Stomach (tissue), 4 donors: ENCODE measurements at regions not wholly inside any gene's neighbourhood (a gene's known extent, or its start where the extent isn't known, plus 50 kb on each side); places are given as distances from the start of the nearest gene placed in this dataset.

Experiments used
- CTCF ChIP-seq, 7 experiments: fragments of 450-650 bp in 4 of 7; fragments of 200-600 bp in 3 of 7; sonication (generic) in 3 of 7; IDR thresholded peaks; one replicate each; pipeline ENCODE4 v1.5.1; 2016 to 2019; ENCODE audit warnings: antibody characterized with exemption in 7 of 7, control low read depth in 2 of 7, mild to moderate bottlenecking in 1 of 7
- EP300 ChIP-seq: sonication (generic); formaldehyde crosslinking; IDR thresholded peaks from one replicate; pipeline ENCODE4 v1.6.1; 2017; ENCODE audit warnings: antibody characterized with exemption
- POLR2A ChIP-seq, 4 donors: fragments of 450-650 bp; IDR thresholded peaks; one replicate each; pipeline ENCODE4 v1.6.1; 2016; ENCODE audit warnings: antibody characterized with exemption in 4 of 4, control low read depth in 2 of 4, mild to moderate bottlenecking in 1 of 4, moderate library complexity in 1 of 4
- POLR2AphosphoS5 ChIP-seq, 3 donors: sonication (generic); formaldehyde crosslinking; IDR thresholded peaks; one replicate each; pipeline ENCODE4 v1.6.1; 2016; ENCODE audit warnings: antibody characterized with exemption in 3 of 3

DNA sequence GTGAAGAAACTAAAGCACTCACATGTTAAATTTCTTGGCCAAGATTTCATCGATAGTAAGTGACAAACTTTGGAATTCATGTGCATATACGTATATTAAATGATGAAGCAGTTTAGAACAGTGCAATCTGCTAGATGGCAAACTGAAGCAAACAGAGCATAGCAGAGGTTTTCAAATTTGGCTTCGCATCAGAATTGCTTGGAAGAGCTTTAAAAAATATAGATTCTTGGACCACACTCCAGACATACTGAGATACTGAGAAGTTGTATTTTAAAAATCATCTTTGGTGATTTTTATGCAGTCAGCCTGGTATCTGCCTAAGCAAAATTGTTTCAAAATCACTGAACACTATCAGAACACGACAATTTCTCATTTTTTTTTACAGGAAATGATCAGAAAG, 709.2 kb downstream of the PLA2G4A start:
- TF ChIP-seq CTCF (IDR thresholded peaks at IDR 0.05) = no peak
- no peak for TF ChIP-seq POLR2A (IDR thresholded peaks at IDR 0.05)
- no peak for TF ChIP-seq POLR2AphosphoS5 (IDR thresholded peaks at IDR 0.05)
- TF ChIP-seq EP300 = no peak
